ENCODE measurements at regions not wholly inside any gene's neighbourhood (a gene's known extent, or its start where the extent isn't known, plus 50 kb on each side); places are given as distances from the start of the nearest gene placed in this dataset.

DNA sequence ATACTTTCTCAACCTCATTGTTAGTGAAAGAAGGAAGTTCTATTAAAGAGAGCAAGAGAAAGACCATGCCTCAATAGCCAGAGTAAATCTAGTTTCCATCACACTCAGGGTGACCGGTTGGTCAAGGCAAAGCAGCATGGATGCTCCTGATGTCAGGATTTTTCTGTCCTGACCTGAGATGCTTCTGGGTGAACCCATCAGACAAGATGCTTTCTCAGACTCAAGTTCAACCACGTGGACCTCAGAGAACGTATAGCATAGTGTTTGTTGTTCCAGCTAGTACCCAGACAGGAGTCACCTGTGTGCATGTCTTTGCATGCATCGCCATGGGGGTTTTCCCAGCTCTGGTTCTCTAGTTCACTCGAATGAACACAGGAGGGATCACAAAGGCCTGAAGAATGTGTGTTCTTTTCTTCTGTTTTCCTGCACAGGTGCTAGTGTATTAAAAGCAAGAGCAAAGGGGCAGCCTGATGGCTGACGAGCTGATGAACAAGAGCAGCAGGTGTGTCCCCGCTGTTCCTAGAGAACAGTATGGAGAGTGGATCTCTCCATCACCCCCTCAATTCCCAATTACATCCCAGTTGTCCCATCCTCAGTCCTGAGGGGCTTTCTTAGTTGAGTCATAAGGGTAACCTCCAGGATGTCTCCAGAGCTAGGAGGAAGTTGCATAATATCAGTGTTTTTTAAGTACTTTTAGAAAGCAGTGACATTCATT is 110.5 kb upstream of the ENPP6 start:
- H3K36me3 Mint-ChIP-seq (ENCODE audit: low read depth), result no peaks in the 10 kb centered on the region

DNA sequence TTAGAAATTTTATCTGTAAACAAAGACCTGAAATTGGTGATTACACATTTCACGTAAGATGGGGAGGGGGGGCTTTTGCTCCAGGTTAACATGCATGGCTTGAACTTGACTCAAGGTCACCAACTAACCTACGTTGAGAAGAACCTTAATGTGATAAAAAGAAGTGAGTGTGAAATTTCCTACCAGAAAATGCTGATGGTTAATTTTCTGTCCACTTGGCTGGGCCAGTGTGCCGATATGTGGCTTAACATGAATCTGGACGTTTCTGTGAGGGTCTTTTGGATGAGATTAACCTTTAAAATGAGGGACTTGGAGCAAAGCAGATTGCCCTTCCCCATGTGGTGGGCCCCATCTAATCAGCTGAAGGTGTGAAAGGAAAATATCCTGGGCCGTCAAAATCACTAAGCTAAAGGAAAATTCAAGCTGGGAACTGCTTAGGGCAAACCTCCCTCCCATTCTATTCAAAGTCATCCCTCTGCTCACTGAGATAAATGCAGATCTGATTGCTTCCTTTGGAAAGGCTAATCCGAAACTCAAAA is 107.3 kb upstream of the ENPP6 start:
- Mint-ChIP-seq H3K27ac (no peak overlapping the region), H3K4me1 (peaks cover 8% of the 10 kb centered on the region), H3K4me3 (no peak overlapping the region), H3K27me3 (ENCODE audit: low read depth) (peaks cover 4% of the 10 kb centered on the region), H3K9me3 (peaks cover 2% of the 10 kb centered on the region), H3K36me3 (ENCODE audit: low read depth) (no peaks in the 10 kb centered on the region)
- TF ChIP-seq, protein P1, sequence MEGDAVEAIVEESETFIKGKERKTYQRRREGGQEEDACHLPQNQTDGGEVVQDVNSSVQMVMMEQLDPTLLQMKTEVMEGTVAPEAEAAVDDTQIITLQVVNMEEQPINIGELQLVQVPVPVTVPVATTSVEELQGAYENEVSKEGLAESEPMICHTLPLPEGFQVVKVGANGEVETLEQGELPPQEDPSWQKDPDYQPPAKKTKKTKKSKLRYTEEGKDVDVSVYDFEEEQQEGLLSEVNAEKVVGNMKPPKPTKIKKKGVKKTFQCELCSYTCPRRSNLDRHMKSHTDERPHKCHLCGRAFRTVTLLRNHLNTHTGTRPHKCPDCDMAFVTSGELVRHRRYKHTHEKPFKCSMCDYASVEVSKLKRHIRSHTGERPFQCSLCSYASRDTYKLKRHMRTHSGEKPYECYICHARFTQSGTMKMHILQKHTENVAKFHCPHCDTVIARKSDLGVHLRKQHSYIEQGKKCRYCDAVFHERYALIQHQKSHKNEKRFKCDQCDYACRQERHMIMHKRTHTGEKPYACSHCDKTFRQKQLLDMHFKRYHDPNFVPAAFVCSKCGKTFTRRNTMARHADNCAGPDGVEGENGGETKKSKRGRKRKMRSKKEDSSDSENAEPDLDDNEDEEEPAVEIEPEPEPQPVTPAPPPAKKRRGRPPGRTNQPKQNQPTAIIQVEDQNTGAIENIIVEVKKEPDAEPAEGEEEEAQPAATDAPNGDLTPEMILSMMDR (IDR thresholded peaks at IDR 0.05; ENCODE audit: unreplicated experiment in 3 of 3), result no peak

More for the DNA sequence above, 110.5 kb upstream of the ENPP6 start:
- TF ChIP-seq, protein P1 (IDR thresholded peaks at IDR 0.05; ENCODE audit: unreplicated experiment in 3 of 3), result no peak
- Mint-ChIP-seq H3K4me3 (no peak overlapping the region), H3K27me3 (ENCODE audit: low read depth) (peaks cover 4% of the 10 kb centered on the region), H3K4me1 (peaks cover 11% of the 10 kb centered on the region), H3K9me3 (peaks cover 2% of the 10 kb centered on the region), H3K27ac (peak overlapping the region in 1 of 3 experiments; percentile 66)

DNA sequence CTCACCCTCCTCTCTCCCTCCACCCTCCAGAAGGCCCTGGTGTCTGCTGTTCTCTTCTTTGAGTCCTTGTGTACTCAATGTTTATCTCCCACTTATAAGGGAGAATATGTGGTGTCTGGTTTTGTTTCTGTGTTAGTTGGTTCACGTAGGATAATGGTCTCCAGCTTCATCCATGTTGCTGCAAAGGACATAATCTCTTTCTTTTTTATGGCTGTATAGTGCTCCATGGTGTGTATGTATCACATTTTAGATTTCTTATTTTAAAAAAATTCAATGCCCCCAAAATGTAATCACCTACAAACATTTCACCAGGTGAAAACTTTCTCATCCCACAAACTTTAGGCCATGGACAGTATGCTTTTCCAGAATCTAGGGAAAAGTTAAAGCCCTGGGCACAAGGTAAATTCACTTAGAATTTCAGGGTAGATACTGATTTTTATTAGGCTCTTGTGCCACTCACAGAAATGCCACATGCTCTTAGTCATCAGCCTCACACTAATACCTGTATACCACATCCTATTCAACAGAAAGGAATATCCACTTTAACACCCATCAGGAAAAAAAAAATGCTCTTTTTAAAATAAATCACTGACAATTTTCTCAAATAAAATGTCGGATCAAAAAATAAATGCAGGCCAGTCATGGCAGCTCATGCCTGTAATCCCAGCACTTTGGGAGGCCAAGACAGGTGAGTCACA is 104.8 kb upstream of the ENPP6 start:
- Mint-ChIP-seq H3K27me3 (ENCODE audit: low read depth) (peaks cover 4% of the 10 kb centered on the region), H3K9me3 (peaks cover 2% of the 10 kb centered on the region), H3K27ac (no peak overlapping the region), H3K36me3 (ENCODE audit: low read depth) (no peaks in the 10 kb centered on the region), H3K4me3 (no peak overlapping the region), H3K4me1 (no peaks in the 10 kb centered on the region)
- TF ChIP-seq, protein P1 (IDR thresholded peaks at IDR 0.05; ENCODE audit: unreplicated experiment in 3 of 3), result no peak

DNA sequence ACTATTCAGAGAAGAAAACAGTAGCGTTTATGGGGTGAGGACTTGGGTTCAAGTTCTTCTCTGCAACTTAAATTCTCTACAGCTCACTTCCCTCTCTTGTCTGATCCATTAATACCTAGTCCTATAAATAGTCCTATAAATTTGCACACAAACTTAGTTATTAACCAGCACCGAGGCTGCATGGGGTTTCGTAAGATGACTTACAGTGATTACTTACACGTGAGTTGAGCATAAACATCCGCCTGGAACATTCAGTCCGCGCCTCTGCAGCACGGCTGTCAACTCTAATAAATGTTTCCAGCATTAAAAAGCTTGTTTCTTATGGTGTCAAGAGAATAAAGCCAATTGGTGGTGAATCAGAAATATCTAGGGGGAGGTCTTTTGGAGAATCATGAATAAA is 103.0 kb upstream of the ENPP6 start:
- Mint-ChIP-seq H3K9me3 (peaks cover 2% of the 10 kb centered on the region), H3K4me1 (no peaks in the 10 kb centered on the region), H3K4me3 (no peak overlapping the region), H3K27ac (no peak overlapping the region), H3K27me3 (ENCODE audit: low read depth) (peaks cover 6% of the 10 kb centered on the region), H3K36me3 (ENCODE audit: low read depth) (no peaks in the 10 kb centered on the region)
- TF ChIP-seq, protein P1 (IDR thresholded peaks at IDR 0.05; ENCODE audit: unreplicated experiment in 3 of 3), result no peak

DNA sequence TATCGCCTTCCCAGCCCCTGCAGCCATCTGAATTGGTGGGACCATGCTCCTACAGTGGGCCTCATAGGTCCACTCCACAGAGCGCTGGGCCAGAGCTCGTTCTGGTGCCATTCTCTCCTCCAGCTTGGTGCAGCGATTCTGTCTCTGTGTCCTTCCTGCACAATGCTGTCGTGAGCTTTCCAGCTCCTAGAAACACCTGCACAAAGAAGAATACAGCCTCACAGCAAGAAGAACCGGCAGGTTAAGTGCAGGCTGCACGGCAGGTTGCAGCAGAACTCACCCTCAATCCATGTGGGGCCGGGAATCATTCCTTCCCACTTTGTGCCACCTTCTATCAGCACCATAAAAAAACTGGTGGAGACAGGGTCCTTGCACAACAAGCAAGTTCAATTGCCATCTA is 101.2 kb upstream of the ENPP6 start:
- TF ChIP-seq, protein P1 (IDR thresholded peaks at IDR 0.05; ENCODE audit: unreplicated experiment in 3 of 3), result no peak
- Mint-ChIP-seq H3K4me3 (no peak overlapping the region), H3K4me1 (no peaks in the 10 kb centered on the region), H3K9me3 (no peaks in the 10 kb centered on the region), H3K36me3 (ENCODE audit: low read depth) (no peaks in the 10 kb centered on the region), H3K27me3 (ENCODE audit: low read depth) (peaks cover 3% of the 10 kb centered on the region), H3K27ac (peak overlapping the region in 1 of 3 experiments; percentile 64)
